Endothelial cell of umbilical vein (primary cell): ENCODE measurements at regions not wholly inside any gene's neighbourhood (a gene's known extent, or its start where the extent isn't known, plus 50 kb on each side); places are given as distances from the start of the nearest gene placed in this dataset.
"Not testable (repeated sequence)": the region's sequence is repeated elsewhere in the genome, so short reads cannot be mapped to it uniquely, and the experiment has no call there.

Experiments used
- BruUV-seq: library from RNA; stranded (reverse); fragments of 400-500 nt; replicated peaks from 2 replicates; lab custom pipeline; 2021; lab: Mats Ljungman, UMichigan
- CTCF ChIA-PET: fragments of 300-600, 350-600 bp; sonication (Branson Sonifier 250); formaldehyde crosslinking; loops from one replicate; lab custom pipeline; 2021; ENCODE audit warnings: antibody characterized with exemption, inconsistent platforms; lab: Charles Lee
- POLR2A ChIA-PET: fragments of 300-600, 350-600 bp; sonication (Branson Sonifier 250); formaldehyde crosslinking; loops from one replicate; lab custom pipeline; 2021; ENCODE audit warnings: antibody characterized with exemption, inconsistent platforms; lab: Charles Lee
- DNase-seq: peaks from one replicate; pipeline ENCODE4 v3.0.0-alpha.2; 2011; ENCODE audit warnings: low read depth, low spot score
- FAIRE-seq: peaks from 2 replicates; lab custom pipeline; 2011; peaks lifted over from hg19 to GRCh38; lab: Jason Lieb, UNC
- H2AFZ ChIP-seq: 2 replicates; pipeline ENCODE4 v1.6.0; 2012; ENCODE audit warnings: low read depth, low read length, control low read depth, inconsistent platforms
- H3K27ac ChIP-seq: 2 replicates; pipeline ENCODE4 v1.5.1; 2011; ENCODE audit warnings: low read depth, mild to moderate bottlenecking, control low read depth, low read length, moderate library complexity; ENCODE audit not compliant: insufficient read depth
- H3K27me3 ChIP-seq, 2 experiments: 2 replicates each; pipeline versions ENCODE4 v1.6.0 to v1.6.1; 2011; ENCODE audit warnings: low read length in 2 of 2, mixed read lengths in 1 of 2; ENCODE audit not compliant: control insufficient read depth in 2 of 2, insufficient read depth in 2 of 2
- H3K36me3 ChIP-seq, 2 experiments: 2 replicates in 1 of 2; 3 replicates in 1 of 2; pipeline ENCODE4 v1.5.1; 2011; ENCODE audit warnings: low read length in 2 of 2, mild to moderate bottlenecking in 1 of 2, moderate library complexity in 1 of 2; ENCODE audit not compliant: control insufficient read depth in 2 of 2, insufficient read depth in 2 of 2; ENCODE audit errors: extremely low read depth in 1 of 2
- H3K4me1 ChIP-seq: 3 replicates; pipeline ENCODE4 v1.5.1; 2011; ENCODE audit warnings: mild to moderate bottlenecking, low read length; ENCODE audit not compliant: control insufficient read depth, insufficient read depth; ENCODE audit errors: extremely low read depth
- H3K4me2 ChIP-seq: 2 replicates; pipeline ENCODE4 v1.6.1; 2011; ENCODE audit warnings: low read length, control low read depth, mixed read lengths; ENCODE audit not compliant: insufficient read depth
- H3K4me3 ChIP-seq, 3 experiments: fragments of 200-600 bp in 1 of 3; sonication (generic), shearing (Covaris generic) in 1 of 3; replicated peaks in 1 of 3; 2 replicates each; pipeline ENCODE4 v1.5.1; 2011 to 2016; ENCODE audit warnings: control low read depth in 3 of 3, low read length in 3 of 3, mild to moderate bottlenecking in 2 of 3, inconsistent platforms in 1 of 3, low read depth in 1 of 3, moderate library complexity in 1 of 3; ENCODE audit not compliant: insufficient read depth in 1 of 3
- H3K79me2 ChIP-seq: 2 replicates; pipeline ENCODE4 v1.6.0; 2012; ENCODE audit warnings: low read length, inconsistent platforms; ENCODE audit not compliant: control insufficient read depth, insufficient read depth
- H3K9ac ChIP-seq: replicated peaks from 2 replicates; pipeline ENCODE3; 2011; ENCODE audit warnings: low read length, control low read depth; ENCODE audit not compliant: insufficient read depth; ENCODE audit errors: extremely low read depth
- H3K9me1 ChIP-seq: replicated peaks from 3 replicates; pipeline ENCODE4 v1.6.0; 2011; ENCODE audit warnings: mild to moderate bottlenecking, low read length; ENCODE audit not compliant: control insufficient read depth, insufficient read depth; ENCODE audit errors: extremely low read depth
- H3K9me3 ChIP-seq: replicated peaks from 2 replicates; pipeline ENCODE4 v1.5.1; 2012; ENCODE audit warnings: low read length, inconsistent platforms; ENCODE audit not compliant: control insufficient read depth, insufficient read depth
- H4K20me1 ChIP-seq: replicated peaks from 2 replicates; pipeline ENCODE3; 2011; ENCODE audit warnings: mild to moderate bottlenecking, low read length; ENCODE audit not compliant: control insufficient read depth, insufficient read depth; ENCODE audit errors: extremely low read depth
- EZH2 ChIP-seq: IDR thresholded peaks from 2 replicates; pipeline ENCODE4 v1.6.1; 2012; ENCODE audit warnings: borderline replicate concordance, low read depth, mild to moderate bottlenecking, moderate library complexity, low read length, inconsistent platforms; ENCODE audit not compliant: severe bottlenecking
- FOS ChIP-seq: IDR thresholded peaks from 2 replicates; pipeline ENCODE4 v1.6.1; 2011; ENCODE audit warnings: mild to moderate bottlenecking, low read length, moderate library complexity, borderline replicate concordance; ENCODE audit not compliant: insufficient read depth
- GATA2 ChIP-seq: IDR thresholded peaks from 2 replicates; pipeline ENCODE4 v1.7.0; 2011; ENCODE audit warnings: low read depth, mild to moderate bottlenecking, moderate library complexity, mixed read lengths, low read length; ENCODE audit not compliant: insufficient read length, insufficient read depth
- JUN ChIP-seq: IDR thresholded peaks from 2 replicates; pipeline ENCODE4 v1.6.1; 2011; ENCODE audit warnings: borderline replicate concordance, low read depth; ENCODE audit not compliant: insufficient read length, insufficient read depth
- MAX ChIP-seq: IDR thresholded peaks from 2 replicates; pipeline ENCODE4 v1.6.1; 2011; ENCODE audit not compliant: insufficient read depth, insufficient read length
- MYC ChIP-seq: IDR thresholded peaks from one replicate; pipeline ENCODE4 v1.6.1; 2011; ENCODE audit warnings: mild to moderate bottlenecking, low read depth, low read length
- POLR2A ChIP-seq: IDR thresholded peaks from 2 replicates; pipeline ENCODE4 v1.6.1; 2012; ENCODE audit warnings: low read depth, mild to moderate bottlenecking, control low read depth, low read length
- POLR2AphosphoS5 ChIP-seq: IDR thresholded peaks from 2 replicates; pipeline ENCODE4 v1.6.1; 2012; ENCODE audit warnings: low read depth, mild to moderate bottlenecking, control low read depth, low read length, moderate library complexity; ENCODE audit not compliant: insufficient read depth
- dilution Hi-C: fragments of 300-500 bp; cut with MboI; formaldehyde crosslinking; loops from one replicate; pipeline ENCODE4 v1.15.0; 2019; ENCODE audit warnings: low sequenced_read_pairs; ENCODE audit not compliant: extremely low pct_ligation_motif_present
- intact Hi-C: fragments of 100-400 bp; cut with micrococcal nuclease; formaldehyde crosslinking; loops from one replicate; pipeline ENCODE4 v1.10.0; 2022
- TF ChIP-seq, protein P1 (sequence below), 2 donors: IDR thresholded peaks; 1 replicate in 1 of 2; 2 replicates in 1 of 2; pipeline ENCODE4 v1.5.1; 2011; ENCODE audit warnings: low read length in 2 of 2, mild to moderate bottlenecking in 2 of 2, moderate library complexity in 2 of 2, control low read depth in 1 of 2, inconsistent platforms in 1 of 2, low read depth in 1 of 2; ENCODE audit not compliant: insufficient read depth in 1 of 2; ENCODE audit errors: extremely low read depth in 1 of 2

GRCh38 chr2:31802711-31803110 is 208.1 kb downstream of the MEMO1 start:
- BruUV-seq, result no TSS peak
- H3K9ac ChIP-seq, result no peak overlapping the region
- no peaks in the 10 kb centered on the region for H3K9me1 ChIP-seq
- no peak overlapping the region for H3K4me3 ChIP-seq
- dilution Hi-C loops, result no loop called here
- H3K4me2 ChIP-seq, result no peak overlapping the region
- TF ChIP-seq, protein P1, sequence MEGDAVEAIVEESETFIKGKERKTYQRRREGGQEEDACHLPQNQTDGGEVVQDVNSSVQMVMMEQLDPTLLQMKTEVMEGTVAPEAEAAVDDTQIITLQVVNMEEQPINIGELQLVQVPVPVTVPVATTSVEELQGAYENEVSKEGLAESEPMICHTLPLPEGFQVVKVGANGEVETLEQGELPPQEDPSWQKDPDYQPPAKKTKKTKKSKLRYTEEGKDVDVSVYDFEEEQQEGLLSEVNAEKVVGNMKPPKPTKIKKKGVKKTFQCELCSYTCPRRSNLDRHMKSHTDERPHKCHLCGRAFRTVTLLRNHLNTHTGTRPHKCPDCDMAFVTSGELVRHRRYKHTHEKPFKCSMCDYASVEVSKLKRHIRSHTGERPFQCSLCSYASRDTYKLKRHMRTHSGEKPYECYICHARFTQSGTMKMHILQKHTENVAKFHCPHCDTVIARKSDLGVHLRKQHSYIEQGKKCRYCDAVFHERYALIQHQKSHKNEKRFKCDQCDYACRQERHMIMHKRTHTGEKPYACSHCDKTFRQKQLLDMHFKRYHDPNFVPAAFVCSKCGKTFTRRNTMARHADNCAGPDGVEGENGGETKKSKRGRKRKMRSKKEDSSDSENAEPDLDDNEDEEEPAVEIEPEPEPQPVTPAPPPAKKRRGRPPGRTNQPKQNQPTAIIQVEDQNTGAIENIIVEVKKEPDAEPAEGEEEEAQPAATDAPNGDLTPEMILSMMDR (IDR thresholded peaks at IDR 0.05; ENCODE audit: extremely low read depth in 1 of 2, insufficient read depth in 1 of 2, low read depth in 1 of 2, low read length in 2 of 2), result no peak
- TF ChIP-seq FOS (no peak), POLR2AphosphoS5 (no peak), MAX (no peak), MYC (no peak), EZH2 (no peak), POLR2A (no peak), GATA2 (no peak), JUN (no peak)
- H3K27me3 ChIP-seq, result no peaks in the 10 kb centered on the region
- no peak overlapping the region for H2AFZ ChIP-seq
- ChIA-PET POLR2A (no interaction called here), CTCF (no interaction called here)
- no peaks in the 10 kb centered on the region for H3K9me3 ChIP-seq
- no peaks in the 10 kb centered on the region for H3K36me3 ChIP-seq
- intact Hi-C loops, result no loop called here
- no peak for DNase-seq
- H3K79me2 ChIP-seq, result no peaks in the 10 kb centered on the region
- FAIRE-seq, result no peak
- no peak overlapping the region for H3K27ac ChIP-seq
- no peaks in the 10 kb centered on the region for H3K4me1 ChIP-seq
- H4K20me1 ChIP-seq, result no peaks in the 10 kb centered on the region

DNA sequence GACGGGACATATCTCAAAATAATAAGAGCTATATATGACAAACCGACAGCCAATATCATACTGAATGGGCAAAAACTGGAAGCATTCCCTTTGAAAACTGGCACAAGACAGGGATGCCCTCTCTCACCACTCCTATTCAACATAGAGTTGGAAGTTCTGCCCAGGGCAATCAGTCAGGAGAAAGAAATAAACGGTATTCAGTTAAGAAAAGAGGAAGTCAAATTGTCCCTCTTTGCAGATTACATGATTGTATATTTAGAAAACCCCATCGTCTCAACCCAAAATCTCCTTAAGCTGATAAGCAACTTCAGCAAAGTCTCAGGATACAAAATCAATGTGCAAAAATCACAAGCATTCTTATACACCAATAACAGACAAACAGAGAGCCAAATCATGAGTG is 211.5 kb downstream of the MEMO1 start:
- H3K4me3 ChIP-seq, H3K27me3 ChIP-seq, H3K4me1 ChIP-seq, H3K9me1 ChIP-seq, H3K4me2 ChIP-seq, H4K20me1 ChIP-seq, POLR2A ChIA-PET, DNase-seq, H3K36me3 ChIP-seq, H2AFZ ChIP-seq, H3K9me3 ChIP-seq, dilution Hi-C loops, H3K27ac ChIP-seq, H3K79me2 ChIP-seq, H3K9ac ChIP-seq, CTCF ChIA-PET, intact Hi-C loops, BruUV-seq, FAIRE-seq: not testable (repeated sequence)
